PC-9 (cell line): ENCODE measurements at regions not wholly inside any gene's neighbourhood (a gene's known extent, or its start where the extent isn't known, plus 50 kb on each side); places are given as distances from the start of the nearest gene placed in this dataset.

Experiments used
- CTCF ChIP-seq: fragments of 200-600 bp; sonication (generic); conservative IDR thresholded peaks from 2 replicates; pipeline ENCODE4 v1.6.1; 2017; ENCODE audit warnings: mixed run types, antibody characterized with exemption, mild to moderate bottlenecking, moderate library complexity
- EZH2 ChIP-seq: fragments of 200-600 bp; sonication (generic); IDR thresholded peaks from 2 replicates; pipeline ENCODE4 v1.8.0; 2017; ENCODE audit warnings: antibody characterized with exemption, low read depth

GRCh38 chr14:39683691-39684260, 251.5 kb upstream of the FBXO33 start:
- TF ChIP-seq CTCF (no peak), EZH2 (no peak)
